ENCODE measurements at regions not wholly inside any gene's neighbourhood (a gene's known extent, or its start where the extent isn't known, plus 50 kb on each side); places are given as distances from the start of the nearest gene placed in this dataset.

GRCh38 chr5:125152461-125153189, 406.2 kb upstream of the ZNF608 start:
- no peaks in the 10 kb centered on the region for H3K79me2 ChIP-seq (ENCODE audit: control insufficient read depth, insufficient read depth, low read length)
- dilution Hi-C loops (cut with MboI; ENCODE audit: extremely low pct_ligation_motif_present, low sequenced_read_pairs) (no loop called here), intact Hi-C loops (cut with micrococcal nuclease) (no loop called here)
- H3K4me3 ChIP-seq (replicated peaks in 1 of 3; ENCODE audit: insufficient read depth in 1 of 3, low read depth in 1 of 3, low read length in 3 of 3): no peak overlapping the region
- H3K27ac ChIP-seq (ENCODE audit: insufficient read depth, low read depth, low read length): no peak overlapping the region
- H3K27me3 ChIP-seq (ENCODE audit: control insufficient read depth in 2 of 2, insufficient read depth in 2 of 2, low read length in 2 of 2): no peaks in the 10 kb centered on the region
- H2AFZ ChIP-seq (ENCODE audit: low read depth, low read length): no peak overlapping the region
- no TSS peak for BruUV-seq (replicated peaks)
- POLR2A ChIA-PET: no interaction called here
- H3K9me1 ChIP-seq (replicated peaks; ENCODE audit: control insufficient read depth, extremely low read depth, insufficient read depth, low read length): no peaks in the 10 kb centered on the region
- H3K4me1 ChIP-seq (ENCODE audit: control insufficient read depth, extremely low read depth, insufficient read depth, low read length): peaks cover 5% of the 10 kb centered on the region
- no peaks in the 10 kb centered on the region for H4K20me1 ChIP-seq (replicated peaks; ENCODE audit: control insufficient read depth, extremely low read depth, insufficient read depth, low read length)
- CTCF ChIA-PET: interaction anchor here (0.7 kb wide), 1 partner anchor 1691 kb away, joined by 4 read pairs; no protein-coding TSS in a partner anchor
- H3K9me3 ChIP-seq (replicated peaks; ENCODE audit: control insufficient read depth, insufficient read depth, low read length): no peaks in the 10 kb centered on the region
- H3K9ac ChIP-seq (replicated peaks; ENCODE audit: extremely low read depth, insufficient read depth, low read length): no peak overlapping the region
- no peak for FAIRE-seq
- no peak for TF ChIP-seq GATA2 (IDR thresholded peaks at IDR 0.05; ENCODE audit: insufficient read depth, insufficient read length, low read depth, low read length)
- TF ChIP-seq JUN (IDR thresholded peaks at IDR 0.05; ENCODE audit: borderline replicate concordance, insufficient read depth, insufficient read length, low read depth): no peak
- TF ChIP-seq MAX (IDR thresholded peaks at IDR 0.05; ENCODE audit: insufficient read depth, insufficient read length): no peak
- TF ChIP-seq EZH2 (IDR thresholded peaks at IDR 0.05; ENCODE audit: borderline replicate concordance, low read depth, low read length, severe bottlenecking): no peak
- TF ChIP-seq CTCF (IDR thresholded peaks at IDR 0.05; ENCODE audit: extremely low read depth in 1 of 2, insufficient read depth in 1 of 2, low read depth in 1 of 2, low read length in 2 of 2): no peak
- no peak for TF ChIP-seq POLR2AphosphoS5 (IDR thresholded peaks at IDR 0.05; ENCODE audit: insufficient read depth, low read depth, low read length)
- no peak for TF ChIP-seq FOS (IDR thresholded peaks at IDR 0.05; ENCODE audit: borderline replicate concordance, insufficient read depth, low read length)
- TF ChIP-seq MYC (IDR thresholded peaks at IDR 0.05; ENCODE audit: low read depth, low read length): no peak
- no peak for TF ChIP-seq POLR2A (IDR thresholded peaks at IDR 0.05; ENCODE audit: low read depth, low read length)
- no peak overlapping the region for H3K4me2 ChIP-seq (ENCODE audit: insufficient read depth, low read length)
- peak; percentile 55 for DNase-seq (ENCODE audit: low read depth, low spot score)
- H3K36me3 ChIP-seq (ENCODE audit: control insufficient read depth in 2 of 2, extremely low read depth in 1 of 2, insufficient read depth in 2 of 2, low read length in 2 of 2): no peaks in the 10 kb centered on the region

Measured in endothelial cell of umbilical vein (primary cell).